Left ventricle myocardium inferior (tissue), 1 donor: ENCODE measurements at regions not wholly inside any gene's neighbourhood (a gene's known extent, or its start where the extent isn't known, plus 50 kb on each side); places are given as distances from the start of the nearest gene placed in this dataset.

ENCODE experiments used
- DNase-seq: peaks from one replicate; pipeline ENCODE4 v3.0.0-alpha.2; 2020
- H3K27ac ChIP-seq: fragments of 200-600 bp; replicated peaks from 2 replicates; pipeline ENCODE4 v1.8.0; 2021
- H3K27me3 ChIP-seq: fragments of 200-600 bp; 2 replicates; pipeline ENCODE4 v1.8.0; 2021; ENCODE audit warnings: low read depth
- H3K36me3 ChIP-seq: fragments of 200-600 bp; 2 replicates; pipeline ENCODE4 v1.8.0; 2021
- H3K4me1 ChIP-seq: fragments of 200-600 bp; 2 replicates; pipeline ENCODE4 v1.8.0; 2021
- H3K4me3 ChIP-seq: fragments of 200-600 bp; 2 replicates; pipeline ENCODE4 v1.8.0; 2021; ENCODE audit warnings: mild to moderate bottlenecking, moderate library complexity
- H3K9me3 ChIP-seq: fragments of 200-600 bp; replicated peaks from 2 replicates; pipeline ENCODE4 v1.8.0; 2021
- intact Hi-C: fragments of 100-400 bp; cut with micrococcal nuclease; formaldehyde crosslinking; loops from one replicate; pipeline ENCODE4 v1.11.0; 2022
- TF ChIP-seq, protein P1 (sequence below): fragments of 200-600 bp; IDR thresholded peaks from 2 replicates; pipeline ENCODE4 v1.8.0; 2021; ENCODE audit warnings: antibody characterized with exemption, mild to moderate bottlenecking, borderline replicate concordance
- donor health status: DM: no; HTN: yes; CAD: no; lungs with severe emphysema.

DNA sequence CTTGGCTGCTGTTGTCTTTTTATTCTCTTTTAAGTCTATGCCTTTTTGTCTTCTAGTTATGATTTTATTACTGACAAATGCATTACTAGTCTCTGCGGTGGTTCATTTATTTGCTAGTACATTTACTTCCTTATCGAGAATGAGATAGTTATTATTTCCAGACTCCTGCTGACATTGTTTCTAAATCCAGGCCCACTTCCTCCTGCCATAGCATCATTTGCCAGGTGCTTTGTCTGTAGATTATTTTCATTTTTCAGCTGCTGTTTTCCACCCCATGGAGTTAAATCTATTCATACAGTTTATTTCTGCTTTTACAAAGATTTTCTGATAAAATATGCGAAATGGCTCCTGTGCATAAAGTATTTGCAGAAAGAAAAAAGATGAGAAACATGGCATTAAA lies 459.7 kb downstream of the MMUT start:
- DNase-seq = no peak
- no peak overlapping the region for H3K4me3 ChIP-seq
- no peaks in the 10 kb centered on the region for H3K36me3 ChIP-seq
- H3K27ac ChIP-seq = no peak overlapping the region
- H3K4me1 ChIP-seq = no peaks in the 10 kb centered on the region
- TF ChIP-seq, protein P1, sequence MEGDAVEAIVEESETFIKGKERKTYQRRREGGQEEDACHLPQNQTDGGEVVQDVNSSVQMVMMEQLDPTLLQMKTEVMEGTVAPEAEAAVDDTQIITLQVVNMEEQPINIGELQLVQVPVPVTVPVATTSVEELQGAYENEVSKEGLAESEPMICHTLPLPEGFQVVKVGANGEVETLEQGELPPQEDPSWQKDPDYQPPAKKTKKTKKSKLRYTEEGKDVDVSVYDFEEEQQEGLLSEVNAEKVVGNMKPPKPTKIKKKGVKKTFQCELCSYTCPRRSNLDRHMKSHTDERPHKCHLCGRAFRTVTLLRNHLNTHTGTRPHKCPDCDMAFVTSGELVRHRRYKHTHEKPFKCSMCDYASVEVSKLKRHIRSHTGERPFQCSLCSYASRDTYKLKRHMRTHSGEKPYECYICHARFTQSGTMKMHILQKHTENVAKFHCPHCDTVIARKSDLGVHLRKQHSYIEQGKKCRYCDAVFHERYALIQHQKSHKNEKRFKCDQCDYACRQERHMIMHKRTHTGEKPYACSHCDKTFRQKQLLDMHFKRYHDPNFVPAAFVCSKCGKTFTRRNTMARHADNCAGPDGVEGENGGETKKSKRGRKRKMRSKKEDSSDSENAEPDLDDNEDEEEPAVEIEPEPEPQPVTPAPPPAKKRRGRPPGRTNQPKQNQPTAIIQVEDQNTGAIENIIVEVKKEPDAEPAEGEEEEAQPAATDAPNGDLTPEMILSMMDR = no peak
- no peaks in the 10 kb centered on the region for H3K9me3 ChIP-seq
- intact Hi-C loops = no loop called here
- H3K27me3 ChIP-seq = no peaks in the 10 kb centered on the region

DNA sequence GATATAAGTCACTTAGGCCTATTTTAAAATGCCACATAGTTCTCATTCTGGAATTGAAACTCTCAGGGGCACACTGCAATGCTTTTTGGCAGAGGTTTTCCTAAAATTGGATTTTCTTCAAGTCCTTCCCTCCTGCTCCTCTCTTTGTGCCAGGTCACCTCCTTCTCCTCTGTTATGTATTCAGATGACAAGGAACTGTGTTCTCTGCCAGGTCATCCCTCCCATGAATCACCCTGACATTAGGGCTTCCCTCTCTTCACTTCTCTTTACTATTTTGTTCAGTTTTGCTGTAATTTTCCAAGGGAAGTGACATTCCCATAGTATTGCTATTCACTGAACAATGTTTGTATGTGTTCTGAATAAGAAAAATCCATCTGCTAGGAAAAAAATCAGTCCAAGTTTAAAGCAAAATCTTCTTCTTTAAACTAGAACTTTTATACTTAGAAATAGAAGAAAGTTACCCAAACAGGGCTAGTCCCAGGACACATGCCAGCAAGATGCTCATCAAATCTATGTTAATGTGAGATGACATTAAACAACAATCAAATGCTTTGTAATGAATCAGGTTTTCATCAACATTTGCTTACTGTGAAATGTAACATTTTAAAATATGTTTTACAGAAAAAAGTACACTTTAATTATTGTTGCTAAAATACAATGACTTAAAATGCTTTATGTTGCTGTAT lies 461.1 kb downstream of the MMUT start:
- intact Hi-C loops = no loop called here
- H3K4me3 ChIP-seq = no peak overlapping the region
- H3K27ac ChIP-seq = no peak overlapping the region
- no peaks in the 10 kb centered on the region for H3K9me3 ChIP-seq
- H3K36me3 ChIP-seq = no peaks in the 10 kb centered on the region
- TF ChIP-seq, protein P1 = no peak
- H3K27me3 ChIP-seq = no peaks in the 10 kb centered on the region
- no peaks in the 10 kb centered on the region for H3K4me1 ChIP-seq
- DNase-seq = no peak

DNA sequence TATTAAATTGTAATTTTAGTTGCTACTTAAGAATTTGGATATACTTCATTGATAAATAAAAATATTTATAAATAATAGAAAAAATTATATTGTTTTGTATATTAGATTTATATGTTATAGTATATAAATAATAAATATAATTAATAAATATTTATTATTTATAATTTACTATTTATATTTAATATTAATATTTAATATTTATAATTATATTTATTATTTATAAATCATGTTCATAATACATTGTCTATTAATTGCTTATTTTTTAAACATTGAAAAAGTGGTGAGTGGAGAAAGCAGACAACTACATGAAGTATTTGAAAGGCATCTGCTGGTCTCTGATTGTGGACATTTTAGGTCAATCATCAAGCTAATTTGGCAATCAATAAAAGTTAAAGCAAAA lies 464.5 kb downstream of the MMUT start:
- Histone ChIP-seq H3K36me3 (no peaks in the 10 kb centered on the region), H3K4me1 (no peaks in the 10 kb centered on the region), H3K27me3 (no peaks in the 10 kb centered on the region), H3K4me3 (no peak overlapping the region), H3K27ac (no peak overlapping the region), H3K9me3 (no peaks in the 10 kb centered on the region)
- TF ChIP-seq, protein P1 = no peak
- no peak for DNase-seq
- intact Hi-C loops = no loop called here

DNA sequence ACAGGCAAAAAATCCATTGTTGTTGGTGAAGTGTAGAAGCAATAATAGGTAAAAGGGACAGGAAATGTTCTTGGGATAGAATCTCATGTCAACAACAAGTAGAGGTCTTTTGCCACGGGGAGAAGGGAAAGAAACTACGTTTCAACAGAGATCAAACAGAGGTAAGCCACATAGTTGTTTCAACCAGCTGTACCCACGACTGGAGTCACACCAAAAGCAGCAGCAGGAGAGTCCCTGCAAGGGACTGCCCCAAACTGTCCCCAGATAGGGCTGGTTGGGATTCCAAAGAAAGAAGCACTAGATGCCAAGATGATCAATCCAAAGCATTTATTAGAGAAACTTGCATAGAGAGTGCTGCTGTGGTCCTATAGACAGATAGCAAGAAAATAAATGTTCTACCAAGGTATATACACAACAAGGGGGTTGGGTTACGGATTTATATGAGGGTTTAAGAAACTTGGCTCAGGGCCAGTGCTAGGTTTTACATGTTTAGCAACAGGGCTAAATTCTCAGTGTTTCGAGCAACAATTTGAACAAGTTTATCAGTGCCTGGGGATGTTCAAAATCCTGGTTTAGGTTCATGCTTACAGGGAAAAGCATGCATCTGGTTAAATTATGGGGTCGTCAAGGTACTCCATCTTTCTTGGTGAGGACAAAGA lies 466.5 kb downstream of the MMUT start:
- Histone ChIP-seq H3K27me3 (no peaks in the 10 kb centered on the region), H3K4me3 (no peak overlapping the region), H3K27ac (no peak overlapping the region), H3K36me3 (no peaks in the 10 kb centered on the region), H3K9me3 (no peaks in the 10 kb centered on the region), H3K4me1 (no peaks in the 10 kb centered on the region)
- intact Hi-C loops = no loop called here
- TF ChIP-seq, protein P1 = no peak
- DNase-seq = no peak

DNA sequence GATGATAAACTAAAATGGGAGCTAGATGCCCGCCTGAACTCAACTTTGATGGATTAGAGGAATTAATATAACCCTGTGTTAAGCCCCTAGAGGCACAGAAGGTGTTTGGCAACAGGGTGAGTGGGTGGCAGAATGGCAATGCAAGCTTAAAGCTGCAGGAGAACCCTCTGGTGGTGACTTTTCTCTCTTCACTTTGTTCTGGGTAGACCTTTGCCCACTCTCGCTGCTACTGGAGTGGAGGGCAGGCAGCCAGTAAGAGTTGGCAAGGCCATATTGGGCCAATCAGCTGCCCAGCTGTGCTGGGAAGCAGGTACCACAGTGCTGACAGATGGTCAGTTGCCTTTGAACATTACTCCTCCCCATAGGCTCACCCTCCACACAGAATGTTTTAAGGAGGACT lies 468.2 kb downstream of the MMUT start:
- no peaks in the 10 kb centered on the region for H3K27me3 ChIP-seq
- H3K4me1 ChIP-seq = no peaks in the 10 kb centered on the region
- intact Hi-C loops = no loop called here
- no peak overlapping the region for H3K27ac ChIP-seq
- DNase-seq = no peak
- TF ChIP-seq, protein P1 = no peak
- H3K9me3 ChIP-seq = peaks cover 5% of the 10 kb centered on the region
- H3K4me3 ChIP-seq = no peak overlapping the region
- H3K36me3 ChIP-seq = no peaks in the 10 kb centered on the region
